Motor neuron (in vitro differentiated cells): ENCODE measurements at regions not wholly inside any gene's neighbourhood (a gene's known extent, or its start where the extent isn't known, plus 50 kb on each side); places are given as distances from the start of the nearest gene placed in this dataset.
A peak's percentile ranks its signal among the peaks of the same experiment; 100 is the strongest.

Experiments
- ATAC-seq, 8 experiments: fragments of 200-7000 bp; cut with Tn5 transposase; replicated peaks in 6 of 8; 2 replicates each; pipeline ENCODE4 v1.8.0; 2021; ENCODE audit warnings: mild to moderate bottlenecking in 8 of 8, moderate library complexity in 8 of 8
- H3K27ac ChIP-seq, 2 donors: fragments of 250-450 bp; sonication (Bioruptor Pico); 2 replicates each; pipeline ENCODE4 v1.9.0; 2021; ENCODE audit warnings: antibody characterized with exemption in 2 of 2, mild to moderate bottlenecking in 2 of 2, moderate library complexity in 1 of 2
- H3K4me1 ChIP-seq, 2 donors: fragments of 250-450 bp; sonication (Bioruptor Pico); replicated peaks in 1 of 2; 2 replicates each; pipeline ENCODE4 v1.6.1; 2021; ENCODE audit warnings: antibody characterized with exemption in 2 of 2, mild to moderate bottlenecking in 2 of 2, moderate library complexity in 1 of 2
- H3K4me3 ChIP-seq, 5 donors: fragments of 250-450 bp; sonication (Bioruptor Pico); 2 replicates each; pipeline ENCODE4 v1.9.0; 2021; ENCODE audit warnings: antibody characterized with exemption in 5 of 5, mild to moderate bottlenecking in 5 of 5, moderate library complexity in 4 of 5
- WGBS, 10 experiments: fragments of 450-650 bp; shearing (Covaris generic); methylation state at CpG; one replicate each; pipeline ENCODE4 v1.0.0; 2022; 5-methylcytosine and 5-hydroxymethylcytosine counted together
- in situ Hi-C, 9 experiments: fragments of 400-800 bp; cut with MboI; loops; one replicate each; pipeline ENCODE4 v1.15.0; 2021; ENCODE audit warnings: low sequenced_read_pairs in 9 of 9, low pct_unique_long_range_greater_than_20kb in 2 of 9; ENCODE audit not compliant: unreplicated experiment in 9 of 9

DNA sequence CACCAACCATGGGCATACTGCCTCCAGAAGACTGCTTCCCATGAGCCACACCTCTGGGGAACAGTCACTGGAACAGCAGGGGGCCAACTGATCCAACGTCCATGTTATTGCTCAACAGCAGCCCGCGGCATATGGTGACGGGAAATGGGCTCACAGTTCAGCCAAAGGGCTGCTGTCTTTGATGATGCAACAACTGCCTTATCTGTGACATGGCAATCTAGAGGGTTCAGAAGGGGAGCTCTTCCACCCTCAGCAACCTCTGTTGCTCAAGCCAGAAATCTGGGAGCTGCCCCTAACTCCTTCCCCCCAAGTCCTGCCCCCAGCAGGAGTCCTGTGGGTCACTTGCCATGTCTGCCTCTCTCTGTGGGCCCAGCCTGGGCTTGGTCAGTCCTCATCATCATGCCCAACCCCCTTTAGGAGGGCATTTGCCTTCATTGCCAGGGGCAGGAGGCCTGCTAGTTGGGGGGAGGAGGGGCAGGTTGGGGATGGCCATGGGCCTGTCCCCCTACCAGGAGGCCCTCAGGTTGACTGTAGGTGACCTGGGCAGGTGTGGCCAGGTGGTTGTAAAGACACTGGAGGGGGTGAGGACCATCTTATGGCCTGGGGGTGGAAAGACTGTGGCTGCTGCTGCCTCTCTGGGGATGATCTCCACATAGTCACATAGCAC lies 212.9 kb downstream of the CYP26B1 start:
- ATAC-seq, result peak in 1 of 8 experiments; percentile 66
- in situ Hi-C loops, result loop anchor here in 2 of 9 experiments (25.0 kb wide), 1 partner anchor 203 kb away; the partner anchor contains the start of gene CYP26B1 (in 2 of the 2)

GRCh38 chr2:71934320-71934593 lies 213.4 kb downstream of the CYP26B1 start:
- no peak for ATAC-seq
- no peaks in the 10 kb centered on the region for H3K4me1 ChIP-seq
- 60 to 100% (median 85%) methylated on average over 1 to 2 of the region's 2 CpGs; no CpG with 5 or more reads in 6 of the 10 experiments for WGBS, 10 experiments
- H3K4me3 ChIP-seq, result no peak overlapping the region
- no peak overlapping the region for H3K27ac ChIP-seq
- in situ Hi-C loops, result loop anchor here in 2 of 9 experiments (25.0 kb wide), 1 partner anchor 203 kb away; the partner anchor contains the start of gene CYP26B1 (in 2 of the 2)

More for the DNA sequence above, 212.9 kb downstream of the CYP26B1 start:
- Histone ChIP-seq H3K4me3 (no peak overlapping the region), H3K4me1 (no peaks in the 10 kb centered on the region), H3K27ac (no peak overlapping the region)
- 86 to 87% methylated on average over 3 to 4 of the region's 4 CpGs; no CpG with 5 or more reads in 8 of the 10 experiments for WGBS, 10 experiments

DNA sequence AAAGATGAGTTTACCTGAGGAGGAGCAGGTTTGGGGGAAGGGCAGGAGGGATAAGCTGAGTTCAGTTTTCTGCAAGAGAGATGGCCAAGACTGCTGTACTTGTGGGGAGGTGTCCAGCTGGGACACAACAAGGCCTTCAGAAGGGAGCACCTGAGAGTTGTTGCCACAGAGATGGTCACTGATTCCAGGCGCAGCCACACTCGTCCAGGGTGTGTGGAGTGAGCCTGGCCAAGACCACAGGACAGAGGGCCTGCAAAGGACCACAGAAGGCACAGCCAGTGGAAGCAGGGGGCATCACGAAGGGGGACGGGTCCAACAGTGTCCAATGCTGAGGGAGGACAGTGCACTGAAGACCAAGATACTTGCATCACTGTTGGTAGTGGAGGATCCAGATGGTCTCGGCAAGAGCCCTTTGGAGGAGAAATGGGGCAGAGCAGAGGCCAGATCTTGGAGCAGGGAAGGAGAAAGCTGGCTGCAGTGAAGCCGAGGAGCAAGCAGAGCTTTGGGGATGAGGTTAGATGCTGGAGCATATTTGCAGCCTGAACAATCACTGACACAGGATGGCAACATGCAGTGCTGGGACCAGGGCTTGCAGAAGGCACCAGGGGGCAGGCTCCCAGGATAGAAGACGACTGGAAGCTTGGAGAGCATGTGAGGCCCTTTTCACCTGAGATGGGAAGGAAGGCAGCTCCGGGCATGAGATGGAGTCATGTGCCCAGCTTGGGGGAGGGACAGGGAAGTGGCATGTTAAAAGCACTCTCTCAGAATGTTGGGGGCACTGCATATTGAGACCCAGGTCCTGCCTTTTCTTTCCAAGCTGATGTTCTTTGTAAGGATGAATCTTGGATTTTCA lies 214.0 kb downstream of the CYP26B1 start:
- in situ Hi-C loops, result loop anchor here in 2 of 9 experiments (25.0 kb wide), 1 partner anchor 204 kb away; the partner anchor contains the start of gene CYP26B1 (in 2 of the 2)
- Histone ChIP-seq H3K4me3 (no peak overlapping the region), H3K4me1 (no peaks in the 10 kb centered on the region), H3K27ac (no peak overlapping the region)
- ATAC-seq, result peak in 1 of 8 experiments; percentile 83
- WGBS, 10 experiments, result 22 to 92% (median 74%) methylated on average over 1 to 8 of the region's 8 CpGs; no CpG with 5 or more reads in 2 of the 10 experiments

- in situ Hi-C loops, result loop anchor here in 2 of 9 experiments (25.0 kb wide), 1 partner anchor 204 kb away; the partner anchor contains the start of gene CYP26B1 (in 2 of the 2)
- no peak overlapping the region for H3K4me3 ChIP-seq
- WGBS, 10 experiments, result 57 to 100% (median 75%) methylated on average over 1 to 6 of the region's 13 CpGs; no CpG with 5 or more reads in 3 of the 10 experiments
- no peaks in the 10 kb centered on the region for H3K4me1 ChIP-seq
- H3K27ac ChIP-seq, result no peak overlapping the region
- no peak for ATAC-seq
Measured at GRCh38 chr2:71932780-71933466, 214.7 kb downstream of the CYP26B1 start.

- no peak overlapping the region for H3K4me3 ChIP-seq
- WGBS, 10 experiments, result 13 to 88% (median 70%) methylated on average over 1 to 7 of the region's 13 CpGs; no CpG with 5 or more reads in 2 of the 10 experiments
- no peaks in the 10 kb centered on the region for H3K4me1 ChIP-seq
- in situ Hi-C loops, result loop anchor here in 2 of 9 experiments (25.0 kb wide), 1 partner anchor 205 kb away; the partner anchor contains the start of gene CYP26B1 (in 2 of the 2)
- no peak overlapping the region for H3K27ac ChIP-seq
- no peak for ATAC-seq
Measured at GRCh38 chr2:71932037-71932779, 215.5 kb downstream of the CYP26B1 start.

DNA sequence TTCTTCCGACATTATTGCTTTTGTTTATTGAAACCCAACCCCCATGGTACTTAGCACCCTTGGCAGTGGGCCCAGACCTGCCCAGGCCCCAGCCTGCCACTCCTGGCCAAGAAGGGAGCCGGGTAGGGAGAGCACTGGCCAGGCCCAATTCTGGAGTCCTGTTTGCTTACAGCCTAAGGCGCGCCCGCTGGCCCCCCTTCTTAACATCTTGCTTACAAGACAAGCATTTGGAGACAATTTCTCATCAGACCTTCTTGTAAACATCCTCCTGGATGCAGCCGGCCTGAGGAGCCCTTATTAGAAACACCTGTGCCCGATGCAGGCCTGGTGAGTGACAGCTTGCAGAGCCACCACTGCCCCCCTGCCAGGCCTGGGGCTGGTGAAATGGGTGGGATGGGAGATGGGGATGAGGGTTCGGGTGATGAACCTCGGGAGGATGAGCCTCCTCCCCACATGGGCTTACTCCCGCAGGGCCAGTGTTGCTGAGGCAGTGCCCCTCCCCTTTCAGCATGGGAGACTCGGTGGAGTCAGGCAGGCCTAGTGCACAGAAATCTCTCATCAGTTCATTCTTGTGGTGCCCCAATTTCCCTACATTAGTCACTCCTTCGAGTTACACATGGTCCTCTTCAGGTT lies 217.5 kb downstream of the CYP26B1 start:
- WGBS, 10 experiments, result 40 to 80% (median 60%) methylated on average over 1 to 5 of the region's 12 CpGs; no CpG with 5 or more reads in 3 of the 10 experiments
- peak in 3 of 8 experiments; percentile 14 to 48 (median 36) for ATAC-seq

DNA sequence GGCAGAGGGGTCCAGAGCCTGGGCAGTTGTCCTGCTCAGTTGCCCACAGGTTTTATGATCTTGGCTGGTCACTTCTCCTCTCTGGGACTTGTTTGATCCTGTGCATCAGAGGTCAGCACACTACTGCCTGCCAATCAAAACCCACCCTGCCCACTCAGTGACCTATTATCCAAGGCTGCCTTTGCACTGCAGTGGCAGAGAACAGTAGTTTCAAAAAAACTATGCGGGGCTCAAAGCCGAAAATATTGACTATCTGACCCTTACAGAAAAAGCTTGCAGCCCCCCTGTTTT lies 218.2 kb downstream of the CYP26B1 start:
- 20 to 93% (median 82%) methylated on average over 1 to 2 of the region's 2 CpGs; no CpG with 5 or more reads in 6 of the 10 experiments for WGBS, 10 experiments
- in situ Hi-C loops, result loop anchor here in 4 of 9 experiments (10.0 to 25.0 kb wide), 3 partner anchors 205 to 215 kb away; partner anchors contain the start of gene CYP26B1 (in 3 of the 4)
- Histone ChIP-seq H3K27ac (no peak overlapping the region), H3K4me3 (no peak overlapping the region), H3K4me1 (peaks cover 0 to 2% of the 10 kb centered on the region in 2 donors)
- ATAC-seq, result no peak

More for the DNA sequence above, 217.5 kb downstream of the CYP26B1 start:
- peaks cover 0 to 2% of the 10 kb centered on the region in 2 donors for H3K4me1 ChIP-seq
- H3K4me3 ChIP-seq, result no peak overlapping the region
- H3K27ac ChIP-seq, result no peak overlapping the region
- in situ Hi-C loops, result loop anchor here in 2 of 9 experiments (25.0 kb wide), 1 partner anchor 207 kb away; the partner anchor contains the start of gene CYP26B1 (in 2 of the 2)

DNA sequence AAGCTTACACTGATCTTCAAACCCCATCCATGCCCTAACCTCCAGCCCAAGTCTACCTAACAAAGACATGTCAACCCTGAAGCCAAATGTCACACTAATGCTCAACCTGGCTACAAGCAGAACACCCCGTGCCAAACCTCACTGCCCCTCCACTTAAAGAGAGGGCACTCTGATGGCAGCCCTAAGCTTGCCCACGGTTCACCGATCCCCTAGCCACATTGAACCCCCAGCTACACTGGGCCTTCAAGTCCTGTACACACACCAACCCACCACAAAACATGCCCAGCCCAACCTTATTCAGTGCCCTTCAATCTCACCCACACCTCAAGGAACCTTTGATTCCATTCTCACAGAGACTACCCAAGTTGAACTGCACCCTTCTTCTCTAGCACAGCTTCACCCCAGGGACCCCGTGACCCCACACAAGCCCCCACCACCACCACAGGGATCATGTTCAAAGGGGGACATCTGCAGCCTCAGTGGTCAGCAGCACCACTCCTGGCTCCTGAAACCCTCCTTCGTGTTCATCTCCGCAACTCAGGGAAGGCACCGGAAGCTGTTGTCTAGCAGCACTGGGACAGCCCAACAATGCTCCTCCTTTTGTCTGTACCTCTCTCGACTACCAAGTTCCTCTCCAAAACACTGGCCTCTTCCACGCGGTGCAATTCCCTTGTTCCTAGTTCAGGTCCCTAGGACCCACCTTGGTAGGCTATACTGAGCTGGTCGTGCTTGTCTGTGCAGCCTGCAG lies 218.8 kb downstream of the CYP26B1 start:
- H3K4me1 ChIP-seq, result peaks cover 0 to 2% of the 10 kb centered on the region in 2 donors
- 79 to 95% (median 85%) methylated on average over 1 to 4 of the region's 11 CpGs; no CpG with 5 or more reads in 5 of the 10 experiments for WGBS, 10 experiments
- no peak overlapping the region for H3K27ac ChIP-seq
- no peak for ATAC-seq
- H3K4me3 ChIP-seq, result no peak overlapping the region
- in situ Hi-C loops, result loop anchor here in 4 of 9 experiments (10.0 to 25.0 kb wide), 3 partner anchors 206 to 216 kb away; partner anchors contain the start of gene CYP26B1 (in 3 of the 4)

GRCh38 chr2:71927757-71928715 lies 219.6 kb downstream of the CYP26B1 start:
- no peak for ATAC-seq
- Histone ChIP-seq H3K4me1 (peaks cover 0 to 2% of the 10 kb centered on the region in 2 donors), H3K4me3 (no peak overlapping the region), H3K27ac (no peak overlapping the region)
- in situ Hi-C loops, result loop anchor here in 4 of 9 experiments (10.0 to 25.0 kb wide), 3 partner anchors 207 to 217 kb away; partner anchors contain the start of gene CYP26B1 (in 3 of the 4)
- 66 to 100% (median 94%) methylated on average over 1 to 9 of the region's 10 CpGs for WGBS, 10 experiments
